ENCODE measurements at regions not wholly inside any gene's neighbourhood (a gene's known extent, or its start where the extent isn't known, plus 50 kb on each side); places are given as distances from the start of the nearest gene placed in this dataset.
"Not testable (repeated sequence)": the region's sequence is repeated elsewhere in the genome, so short reads cannot be mapped to it uniquely, and the experiment has no call there.

DNA sequence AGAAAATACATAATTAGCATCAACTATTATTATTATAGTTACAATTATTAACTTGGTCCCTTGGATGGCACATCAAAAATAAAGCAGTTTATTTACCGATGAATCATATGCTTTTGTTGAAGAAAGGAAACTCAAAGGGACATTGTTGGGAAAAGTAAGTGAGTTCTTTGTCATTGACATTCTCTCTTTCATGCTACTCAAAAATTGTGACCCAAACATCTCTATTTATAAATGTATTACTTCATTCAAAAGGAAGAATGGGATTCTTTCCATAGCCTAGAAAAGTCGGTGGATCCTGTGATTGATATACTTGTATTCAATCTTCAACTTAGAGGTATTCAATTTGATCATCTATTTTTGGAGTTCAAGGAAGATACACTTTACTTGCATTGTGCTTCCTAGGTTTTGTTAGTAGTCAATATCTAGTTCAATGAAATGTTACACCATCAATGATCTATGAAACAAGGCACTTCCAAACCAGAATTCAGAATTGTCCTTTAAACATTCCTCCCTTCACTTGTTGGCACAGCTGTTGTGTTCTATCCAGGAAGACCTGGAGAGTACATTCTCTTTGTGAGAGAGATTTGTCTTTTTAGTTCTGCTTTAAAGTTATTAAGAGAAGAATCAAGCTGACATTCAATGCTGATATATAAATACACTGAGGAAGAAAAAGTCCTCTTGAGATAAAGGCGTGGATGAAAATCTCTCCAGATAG lies 235.2 kb downstream of the TMEM26 start:
- TF ChIP-seq, protein P1, sequence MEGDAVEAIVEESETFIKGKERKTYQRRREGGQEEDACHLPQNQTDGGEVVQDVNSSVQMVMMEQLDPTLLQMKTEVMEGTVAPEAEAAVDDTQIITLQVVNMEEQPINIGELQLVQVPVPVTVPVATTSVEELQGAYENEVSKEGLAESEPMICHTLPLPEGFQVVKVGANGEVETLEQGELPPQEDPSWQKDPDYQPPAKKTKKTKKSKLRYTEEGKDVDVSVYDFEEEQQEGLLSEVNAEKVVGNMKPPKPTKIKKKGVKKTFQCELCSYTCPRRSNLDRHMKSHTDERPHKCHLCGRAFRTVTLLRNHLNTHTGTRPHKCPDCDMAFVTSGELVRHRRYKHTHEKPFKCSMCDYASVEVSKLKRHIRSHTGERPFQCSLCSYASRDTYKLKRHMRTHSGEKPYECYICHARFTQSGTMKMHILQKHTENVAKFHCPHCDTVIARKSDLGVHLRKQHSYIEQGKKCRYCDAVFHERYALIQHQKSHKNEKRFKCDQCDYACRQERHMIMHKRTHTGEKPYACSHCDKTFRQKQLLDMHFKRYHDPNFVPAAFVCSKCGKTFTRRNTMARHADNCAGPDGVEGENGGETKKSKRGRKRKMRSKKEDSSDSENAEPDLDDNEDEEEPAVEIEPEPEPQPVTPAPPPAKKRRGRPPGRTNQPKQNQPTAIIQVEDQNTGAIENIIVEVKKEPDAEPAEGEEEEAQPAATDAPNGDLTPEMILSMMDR (IDR thresholded peaks at IDR 0.05): no peak
- Histone ChIP-seq H3K9me3 (no peaks in the 10 kb centered on the region), H3K4me3 (no peak overlapping the region), H3K4me1 (no peaks in the 10 kb centered on the region), H3K27ac (no peak overlapping the region), H3K36me3 (no peaks in the 10 kb centered on the region), H3K27me3 (no peaks in the 10 kb centered on the region)
- DNase-seq (no peak), ATAC-seq (no peak)
- intact Hi-C loops (cut with DNase I): no loop called here

- intact Hi-C loops (cut with DNase I): no loop called here
- Histone ChIP-seq H3K27ac (no peak overlapping the region), H3K9me3 (no peaks in the 10 kb centered on the region), H3K27me3 (no peaks in the 10 kb centered on the region), H3K4me1 (no peaks in the 10 kb centered on the region), H3K36me3 (no peaks in the 10 kb centered on the region), H3K4me3 (no peak overlapping the region)
- TF ChIP-seq, protein P1 (IDR thresholded peaks at IDR 0.05): no peak
- ATAC-seq: no peak
- DNase-seq: no peak
Measured at GRCh38 chr10:61215246-61215645, 237.9 kb downstream of the TMEM26 start.

DNA sequence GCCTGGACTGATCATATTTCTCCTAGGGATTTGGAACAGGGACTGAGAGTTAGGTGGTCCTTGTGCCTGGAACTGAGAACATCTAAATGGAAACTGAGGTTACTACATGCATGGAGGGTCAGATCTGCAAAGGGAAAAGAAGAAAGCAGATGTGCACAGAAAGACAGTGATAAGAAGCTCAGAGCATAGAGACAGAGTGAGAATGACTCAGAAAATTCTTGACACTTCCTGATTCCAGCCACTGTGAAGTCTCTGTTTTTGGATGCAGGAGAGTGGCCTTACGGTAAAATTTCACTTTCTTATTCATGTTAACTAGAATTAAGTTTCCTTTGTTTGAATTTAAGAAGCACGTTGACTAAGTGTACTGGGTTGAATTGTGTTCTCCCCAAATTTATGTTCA lies 241.7 kb downstream of the TMEM26 start:
- Histone ChIP-seq H3K27me3 (no peaks in the 10 kb centered on the region), H3K9me3 (no peaks in the 10 kb centered on the region), H3K36me3 (no peaks in the 10 kb centered on the region), H3K27ac (no peak overlapping the region), H3K4me3 (no peak overlapping the region), H3K4me1 (no peaks in the 10 kb centered on the region)
- TF ChIP-seq, protein P1 (IDR thresholded peaks at IDR 0.05): no peak
- intact Hi-C loops (cut with DNase I): no loop called here
- no peak for ATAC-seq
- no peak for DNase-seq

- ATAC-seq (no peak), DNase-seq (no peak)
- no peak overlapping the region for H3K4me3 ChIP-seq
- no peak overlapping the region for H3K27ac ChIP-seq
- H3K4me1 ChIP-seq: no peaks in the 10 kb centered on the region
- no peaks in the 10 kb centered on the region for H3K36me3 ChIP-seq
- H3K27me3 ChIP-seq: no peaks in the 10 kb centered on the region
- H3K9me3 ChIP-seq: no peaks in the 10 kb centered on the region
- TF ChIP-seq, protein P1 (IDR thresholded peaks at IDR 0.05): no peak
- intact Hi-C loops (cut with DNase I): no loop called here
Measured at GRCh38 chr10:61197057-61197456, 253.1 kb upstream of the RHOBTB1 start.

DNA sequence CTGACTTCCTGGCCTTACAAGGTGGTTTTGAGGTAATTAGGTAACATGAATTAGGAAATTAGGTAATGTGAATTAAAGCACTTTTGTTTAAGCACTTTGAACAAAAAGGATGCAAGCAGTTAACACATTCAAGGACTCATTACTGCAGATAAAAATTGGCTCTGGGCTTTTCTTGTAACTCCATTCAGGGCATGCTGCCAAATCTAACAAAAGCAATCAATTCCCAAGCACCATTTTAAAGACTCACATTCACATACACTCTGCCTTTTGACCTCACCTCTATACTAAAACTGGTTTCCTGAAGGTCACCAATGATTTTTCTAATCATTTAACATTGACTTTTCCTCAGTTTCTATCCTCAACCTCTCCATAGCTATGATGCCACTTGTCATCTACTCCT lies 251.2 kb upstream of the RHOBTB1 start:
- no peak for DNase-seq

DNA sequence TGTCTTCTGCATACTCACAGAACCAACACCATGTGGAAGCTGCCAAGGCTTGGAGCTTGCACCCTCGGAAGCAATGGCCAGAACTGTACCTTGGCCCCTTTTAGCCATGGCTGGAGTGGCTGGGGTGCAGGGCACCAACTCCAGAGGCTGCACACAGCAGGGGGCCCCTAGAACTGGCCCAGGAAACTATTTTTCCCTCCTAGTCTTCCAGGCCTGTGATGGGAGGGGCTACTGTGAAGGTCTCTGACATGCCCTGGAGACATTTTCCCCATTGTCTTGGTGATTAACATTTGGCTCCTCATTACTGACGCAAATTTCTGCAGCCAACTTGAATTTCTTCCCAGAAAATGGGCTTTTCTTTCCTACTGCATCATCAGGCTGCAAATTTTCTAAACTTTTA lies 248.6 kb upstream of the RHOBTB1 start:
- intact Hi-C loops (cut with DNase I); H3K4me1 ChIP-seq; H3K9me3 ChIP-seq; ATAC-seq; H3K27me3 ChIP-seq; H3K36me3 ChIP-seq; DNase-seq; H3K4me3 ChIP-seq; H3K27ac ChIP-seq: not testable (repeated sequence)

More for the DNA sequence above, 251.2 kb upstream of the RHOBTB1 start:
- TF ChIP-seq, protein P1 (IDR thresholded peaks at IDR 0.05): no peak
- Histone ChIP-seq H3K27ac (no peak overlapping the region), H3K9me3 (no peaks in the 10 kb centered on the region), H3K27me3 (no peaks in the 10 kb centered on the region), H3K4me3 (no peak overlapping the region), H3K36me3 (no peaks in the 10 kb centered on the region), H3K4me1 (no peaks in the 10 kb centered on the region)
- ATAC-seq: no peak
- intact Hi-C loops (cut with DNase I): no loop called here

Data from upper lobe of right lung (tissue), 1 donor.